DOHH2 (cell line): ENCODE measurements at regions not wholly inside any gene's neighbourhood (a gene's known extent, or its start where the extent isn't known, plus 50 kb on each side); places are given as distances from the start of the nearest gene placed in this dataset.

Source experiments
- EZH2phosphoT487 ChIP-seq: fragments of 200-600 bp; sonication (generic); IDR thresholded peaks from 2 replicates; pipeline ENCODE4 v1.6.1; 2017; ENCODE audit warnings: borderline replicate concordance, mild to moderate bottlenecking, antibody characterized with exemption, low read length, moderate library complexity, mixed read lengths
- TF ChIP-seq, protein P1 (sequence below): fragments of 200-600 bp; sonication (generic); IDR thresholded peaks from one replicate; pipeline ENCODE4 v1.5.1; 2014; ENCODE audit warnings: antibody characterized with exemption, mild to moderate bottlenecking, low read depth, low read length; ENCODE audit not compliant: poor library complexity, severe bottlenecking

DNA sequence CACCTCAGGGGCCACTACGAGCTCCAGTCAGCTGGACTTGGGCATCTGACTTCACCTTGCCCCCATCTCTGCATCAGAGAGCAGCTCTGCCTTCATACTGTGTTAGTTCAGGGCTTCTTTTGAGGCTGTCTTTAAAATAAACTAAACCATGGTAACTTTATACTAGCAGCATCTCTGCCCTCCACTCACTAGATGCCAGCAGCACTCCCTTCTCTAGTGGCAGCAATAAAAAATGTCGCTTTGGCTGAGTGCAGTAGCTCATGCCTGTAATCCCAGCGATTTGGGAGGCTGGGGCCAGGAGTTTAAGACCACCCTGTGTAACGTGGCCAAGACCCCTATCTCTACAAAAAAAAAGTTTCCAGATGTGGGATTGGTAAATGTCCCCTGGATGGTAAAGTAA is 584.4 kb downstream of the INHBA start:
- TF ChIP-seq, protein P1, sequence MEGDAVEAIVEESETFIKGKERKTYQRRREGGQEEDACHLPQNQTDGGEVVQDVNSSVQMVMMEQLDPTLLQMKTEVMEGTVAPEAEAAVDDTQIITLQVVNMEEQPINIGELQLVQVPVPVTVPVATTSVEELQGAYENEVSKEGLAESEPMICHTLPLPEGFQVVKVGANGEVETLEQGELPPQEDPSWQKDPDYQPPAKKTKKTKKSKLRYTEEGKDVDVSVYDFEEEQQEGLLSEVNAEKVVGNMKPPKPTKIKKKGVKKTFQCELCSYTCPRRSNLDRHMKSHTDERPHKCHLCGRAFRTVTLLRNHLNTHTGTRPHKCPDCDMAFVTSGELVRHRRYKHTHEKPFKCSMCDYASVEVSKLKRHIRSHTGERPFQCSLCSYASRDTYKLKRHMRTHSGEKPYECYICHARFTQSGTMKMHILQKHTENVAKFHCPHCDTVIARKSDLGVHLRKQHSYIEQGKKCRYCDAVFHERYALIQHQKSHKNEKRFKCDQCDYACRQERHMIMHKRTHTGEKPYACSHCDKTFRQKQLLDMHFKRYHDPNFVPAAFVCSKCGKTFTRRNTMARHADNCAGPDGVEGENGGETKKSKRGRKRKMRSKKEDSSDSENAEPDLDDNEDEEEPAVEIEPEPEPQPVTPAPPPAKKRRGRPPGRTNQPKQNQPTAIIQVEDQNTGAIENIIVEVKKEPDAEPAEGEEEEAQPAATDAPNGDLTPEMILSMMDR = no peak
- TF ChIP-seq EZH2phosphoT487 = no peak
